ENCODE measurements at regions not wholly inside any gene's neighbourhood (a gene's known extent, or its start where the extent isn't known, plus 50 kb on each side); places are given as distances from the start of the nearest gene placed in this dataset.

GRCh38 chr2:228409493-228409892 lies 228.0 kb upstream of the SPHKAP start:
- no peak overlapping the region for H3K27ac ChIP-seq
- no peaks in the 10 kb centered on the region for H3K9me3 ChIP-seq
- no peaks in the 10 kb centered on the region for H3K36me3 ChIP-seq (replicated peaks in 1 of 2; ENCODE audit: insufficient read depth in 1 of 2, low read depth in 2 of 2)
- H3K4me3 ChIP-seq = no peak overlapping the region
- no peak for DNase-seq
- 52 to 53% methylated on average over 1 of the region's 1 CpG for WGBS, 2 donors
- intact Hi-C loops (cut with DNase I) = no loop called here
- ATAC-seq = no peak
- no peaks in the 10 kb centered on the region for H3K27me3 ChIP-seq
- no peak for TF ChIP-seq CTCF (IDR thresholded peaks at IDR 0.05)
- no peak for TF ChIP-seq POLR2A (IDR thresholded peaks at IDR 0.05)
- no peaks in the 10 kb centered on the region for H3K4me1 ChIP-seq

- Histone ChIP-seq H3K27ac (no peak overlapping the region), H3K36me3 (replicated peaks in 1 of 2; ENCODE audit: insufficient read depth in 1 of 2, low read depth in 2 of 2) (no peaks in the 10 kb centered on the region), H3K4me1 (no peaks in the 10 kb centered on the region), H3K4me3 (no peak overlapping the region), H3K27me3 (no peaks in the 10 kb centered on the region), H3K9me3 (no peaks in the 10 kb centered on the region)
- TF ChIP-seq CTCF (IDR thresholded peaks at IDR 0.05) (no peak), POLR2A (IDR thresholded peaks at IDR 0.05) (no peak)
- DNase-seq (no peak), ATAC-seq (no peak)
- intact Hi-C loops (cut with DNase I) = no loop called here
- 71 to 74% methylated on average over 4 of the region's 4 CpGs for WGBS, 2 donors
Observed at GRCh38 chr2:228408529-228409227, 227.2 kb upstream of the SPHKAP start.

- no peaks in the 10 kb centered on the region for H3K27me3 ChIP-seq
Observed at GRCh38 chr2:228407821-228408220, 226.3 kb upstream of the SPHKAP start.

GRCh38 chr2:228401065-228401912 lies 219.8 kb upstream of the SPHKAP start:
- no peak for ATAC-seq
- Histone ChIP-seq H3K36me3 (replicated peaks in 1 of 2; ENCODE audit: insufficient read depth in 1 of 2, low read depth in 2 of 2) (no peaks in the 10 kb centered on the region), H3K27me3 (no peaks in the 10 kb centered on the region), H3K27ac (no peak overlapping the region), H3K9me3 (no peaks in the 10 kb centered on the region), H3K4me3 (no peak overlapping the region), H3K4me1 (no peaks in the 10 kb centered on the region)
- TF ChIP-seq POLR2A (IDR thresholded peaks at IDR 0.05) = no peak
- no peak for TF ChIP-seq CTCF (IDR thresholded peaks at IDR 0.05)
- WGBS, 2 donors = 85% methylated on average over 3 of the region's 3 CpGs; no CpG with 5 or more reads in 1 of the 2 donors
- intact Hi-C loops (cut with DNase I) = no loop called here
- no peak for DNase-seq

More at GRCh38 chr2:228407821-228408220, 226.3 kb upstream of the SPHKAP start:
- Histone ChIP-seq H3K9me3 (no peaks in the 10 kb centered on the region), H3K36me3 (replicated peaks in 1 of 2; ENCODE audit: insufficient read depth in 1 of 2, low read depth in 2 of 2) (no peaks in the 10 kb centered on the region), H3K4me1 (no peaks in the 10 kb centered on the region), H3K4me3 (no peak overlapping the region), H3K27ac (no peak overlapping the region)
- ATAC-seq (no peak), DNase-seq (no peak)
- intact Hi-C loops (cut with DNase I) = no loop called here
- TF ChIP-seq POLR2A (IDR thresholded peaks at IDR 0.05) = no peak

- H3K4me1 ChIP-seq = no peaks in the 10 kb centered on the region
- no peaks in the 10 kb centered on the region for H3K27me3 ChIP-seq
- H3K27ac ChIP-seq = no peak overlapping the region
- intact Hi-C loops (cut with DNase I) = no loop called here
- no peak overlapping the region for H3K4me3 ChIP-seq
- H3K9me3 ChIP-seq = no peaks in the 10 kb centered on the region
- ATAC-seq (no peak), DNase-seq (no peak)
- no peaks in the 10 kb centered on the region for H3K36me3 ChIP-seq (replicated peaks in 1 of 2; ENCODE audit: insufficient read depth in 1 of 2, low read depth in 2 of 2)
- TF ChIP-seq POLR2A (IDR thresholded peaks at IDR 0.05) (no peak), CTCF (IDR thresholded peaks at IDR 0.05) (no peak)
- 74 to 76% methylated on average over 3 of the region's 3 CpGs for WGBS, 2 donors
Observed at GRCh38 chr2:228387776-228388175, 206.3 kb upstream of the SPHKAP start.

Data from body of pancreas (tissue), 4 donors.